ENCODE measurements at regions not wholly inside any gene's neighbourhood (a gene's known extent, or its start where the extent isn't known, plus 50 kb on each side); places are given as distances from the start of the nearest gene placed in this dataset.

DNA sequence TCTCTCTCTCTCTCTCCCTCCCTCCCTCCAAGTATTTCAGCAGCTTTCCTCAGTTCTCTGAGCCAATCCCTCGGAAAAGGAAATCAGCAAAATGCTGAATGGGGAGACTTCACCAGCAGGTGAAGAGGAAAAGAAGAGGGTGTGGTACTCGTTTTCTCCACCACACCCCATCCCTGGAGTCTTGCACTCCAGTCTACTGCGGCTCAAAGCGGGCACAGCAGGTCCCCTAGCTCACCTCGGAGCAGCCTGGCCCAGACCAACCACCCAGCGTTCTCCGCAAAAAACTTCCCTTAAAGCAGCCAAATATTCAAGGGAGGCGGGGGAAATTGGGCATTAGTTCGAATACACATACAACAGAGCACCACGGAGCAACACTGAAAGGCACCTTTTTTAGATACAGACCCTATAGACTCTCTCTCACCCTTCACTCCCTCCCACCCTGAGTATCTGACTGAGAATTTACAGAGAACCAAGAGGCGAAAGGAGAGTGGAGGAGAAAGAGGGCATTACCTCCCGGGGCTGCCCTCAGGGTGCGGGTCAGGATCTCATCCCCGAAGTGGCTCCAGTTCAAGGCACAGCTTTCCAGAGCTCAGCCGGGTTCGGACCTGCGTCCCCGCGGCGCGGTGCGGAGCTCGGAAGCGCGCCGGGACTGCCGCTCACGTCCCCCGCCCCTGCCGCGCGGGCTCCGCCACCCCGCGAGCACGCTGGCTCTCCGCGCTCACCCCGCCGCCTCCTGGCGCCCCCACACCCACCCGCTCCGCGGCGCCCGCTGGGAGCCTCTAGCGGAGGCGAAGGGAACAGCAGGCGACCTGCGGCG is 1638.5 kb upstream of the C9orf72 start:
- Histone ChIP-seq H4K8ac (replicated peaks; ENCODE audit: insufficient read length, low read depth, low read length) (no peak overlapping the region), H2AFZ (ENCODE audit: low read length) (peak overlapping the region; percentile 22), H3K14ac (ENCODE audit: insufficient read depth, low read length) (no peak overlapping the region; the same call in 1 of the 2 replicates), H4K91ac (ENCODE audit: insufficient read length, low read depth, low read length) (no peak overlapping the region), H3K4ac (ENCODE audit: low read depth, low read length) (no peak overlapping the region), H3K27ac (ENCODE audit: insufficient read length, low read depth, low read length) (no peak overlapping the region), H2BK20ac (ENCODE audit: low read depth, low read length, poor library complexity, severe bottlenecking) (no peak overlapping the region), H3K4me2 (ENCODE audit: insufficient read depth, insufficient read length, low read length) (peak overlapping the region; percentile 95), H3K9me3 (ENCODE audit: control insufficient read depth, low read depth, low read length) (no peaks in the 10 kb centered on the region), H3K23me2 (ENCODE audit: insufficient read length, low read depth, low read length, poor library complexity, severe bottlenecking) (peaks cover 29% of the 10 kb centered on the region), H3K79me2 (ENCODE audit: insufficient read depth, low read length) (no peaks in the 10 kb centered on the region), H4K20me1 (ENCODE audit: control insufficient read depth, insufficient read depth, insufficient read length) (no peaks in the 10 kb centered on the region), H2BK120ac (ENCODE audit: low read depth, low read length, poor library complexity, severe bottlenecking) (no peak overlapping the region), H4K5ac (ENCODE audit: insufficient read length, low read depth, low read length) (no peak overlapping the region), H3K23ac (ENCODE audit: insufficient read length, low read depth, low read length) (no peak overlapping the region), H3K56ac (ENCODE audit: insufficient read length, low read depth, low read length) (no peak overlapping the region), H3K9ac (ENCODE audit: extremely low read depth, insufficient read length, low read length) (peak overlapping the region; percentile 14), H3K27me3 (ENCODE audit: insufficient read depth, low read length) (peaks cover 5% of the 10 kb centered on the region; the same call in 1 of the 2 replicates), H3K18ac (ENCODE audit: insufficient read length, low read depth, low read length) (no peak overlapping the region), H2AK5ac (ENCODE audit: insufficient read length, low read length) (no peak overlapping the region), H2BK12ac (ENCODE audit: insufficient read length, low read depth, low read length) (no peak overlapping the region), H2BK15ac (ENCODE audit: low read depth, low read length) (no peak overlapping the region), H3K4me1 (ENCODE audit: insufficient read depth, low read length) (0 out of 2 replicates have a peak, but pooled peaks cover 1% of the 10 kb centered on the region), H2BK5ac (ENCODE audit: insufficient read length, low read length) (no peak overlapping the region), H3T11ph (ENCODE audit: low read length) (no peak overlapping the region), H3K79me1 (ENCODE audit: insufficient read depth, low read depth, low read length, poor library complexity, severe bottlenecking) (no peaks in the 10 kb centered on the region)
- Mint-ChIP-seq H3K4me3 (peak overlapping the region; percentile 73 to 87), H3K4me1 (peaks cover 28 to 29% of the 10 kb centered on the region in 2 experiments), H3K36me3 (ENCODE audit: insufficient read depth in 1 of 3, low read depth in 3 of 3) (no peaks in the 10 kb centered on the region), H3K9me3 (peaks cover 0 to 2% of the 10 kb centered on the region in 2 experiments; a peak in 1 of 5 replicates), H3K27ac (no peak overlapping the region), H3K27me3 (ENCODE audit: low read depth) (peaks cover 54% of the 10 kb centered on the region)
- no CpG with 5 or more reads among the region's 51 CpGs for WGBS (ENCODE audit: extremely low coverage, insufficient read length, low lambda C conversion rate)
- peak; percentile 79 for TF ChIP-seq CTCF (conservative IDR thresholded peaks at IDR 0.05)
- peak; percentile 69 for DNase-seq

Data from H9 (cell line).